ENCODE measurements at regions not wholly inside any gene's neighbourhood (a gene's known extent, or its start where the extent isn't known, plus 50 kb on each side); places are given as distances from the start of the nearest gene placed in this dataset.

DNA sequence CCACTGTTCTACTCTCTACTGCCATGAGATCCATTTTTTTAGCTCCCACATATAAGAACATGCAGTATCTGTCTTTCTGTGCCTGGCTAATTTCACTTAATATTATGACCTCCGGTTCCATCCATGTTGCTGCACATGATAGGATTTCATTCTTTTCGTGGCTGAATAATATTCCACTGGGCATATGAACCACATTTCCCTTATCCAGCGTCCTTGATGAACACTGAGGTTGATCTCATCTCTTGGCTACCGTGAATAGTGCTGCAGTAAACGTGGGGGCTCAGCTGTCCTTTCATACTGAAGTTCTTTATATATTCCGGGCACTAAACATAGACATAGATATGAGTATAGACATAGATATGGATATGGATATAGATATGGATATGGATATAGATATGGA is 109.3 kb upstream of the TNRC6C start:
- DNase-seq, result no peak

DNA sequence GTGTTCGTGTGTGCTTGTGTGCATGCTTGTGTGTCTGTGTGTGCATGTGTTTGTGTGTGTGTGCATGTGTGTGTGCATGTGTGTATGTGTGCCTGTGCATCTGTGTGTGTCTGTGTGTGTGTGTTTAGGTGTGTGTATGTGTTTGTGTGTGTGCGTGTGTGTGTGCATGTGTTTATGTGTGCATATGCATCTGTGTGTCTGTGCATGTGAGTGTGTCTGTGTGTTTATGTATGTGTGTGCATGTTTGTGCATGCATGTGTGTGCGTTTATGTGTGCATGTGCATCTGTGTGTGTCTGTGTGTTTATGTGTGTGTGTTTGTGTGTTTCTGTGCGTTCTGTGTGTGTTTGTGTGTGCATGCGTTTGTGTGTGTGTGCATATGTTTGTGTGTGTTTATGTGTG is 106.6 kb upstream of the TNRC6C start:
- DNase-seq, result no peak

DNA sequence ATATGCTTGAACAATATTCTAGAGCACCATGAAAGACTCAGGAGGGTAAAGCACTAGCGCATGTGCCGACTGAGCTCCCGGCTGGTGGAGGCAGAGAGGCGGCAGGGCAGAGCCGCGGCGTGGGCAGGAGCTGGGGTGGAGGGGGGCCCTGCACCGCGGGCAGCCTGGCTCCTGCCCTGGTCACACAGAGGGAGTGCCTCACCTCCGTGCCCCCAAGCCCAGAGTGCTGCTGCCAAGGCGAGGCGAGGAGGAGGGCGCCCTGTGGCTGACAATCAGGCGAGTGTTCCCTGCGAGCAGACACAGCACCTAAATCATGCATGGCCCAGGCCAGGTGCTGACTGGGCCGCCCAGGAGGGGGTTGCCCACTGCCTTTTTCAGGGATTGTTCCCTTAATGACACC is 105.8 kb upstream of the TNRC6C start:
- DNase-seq, result no peak

DNA sequence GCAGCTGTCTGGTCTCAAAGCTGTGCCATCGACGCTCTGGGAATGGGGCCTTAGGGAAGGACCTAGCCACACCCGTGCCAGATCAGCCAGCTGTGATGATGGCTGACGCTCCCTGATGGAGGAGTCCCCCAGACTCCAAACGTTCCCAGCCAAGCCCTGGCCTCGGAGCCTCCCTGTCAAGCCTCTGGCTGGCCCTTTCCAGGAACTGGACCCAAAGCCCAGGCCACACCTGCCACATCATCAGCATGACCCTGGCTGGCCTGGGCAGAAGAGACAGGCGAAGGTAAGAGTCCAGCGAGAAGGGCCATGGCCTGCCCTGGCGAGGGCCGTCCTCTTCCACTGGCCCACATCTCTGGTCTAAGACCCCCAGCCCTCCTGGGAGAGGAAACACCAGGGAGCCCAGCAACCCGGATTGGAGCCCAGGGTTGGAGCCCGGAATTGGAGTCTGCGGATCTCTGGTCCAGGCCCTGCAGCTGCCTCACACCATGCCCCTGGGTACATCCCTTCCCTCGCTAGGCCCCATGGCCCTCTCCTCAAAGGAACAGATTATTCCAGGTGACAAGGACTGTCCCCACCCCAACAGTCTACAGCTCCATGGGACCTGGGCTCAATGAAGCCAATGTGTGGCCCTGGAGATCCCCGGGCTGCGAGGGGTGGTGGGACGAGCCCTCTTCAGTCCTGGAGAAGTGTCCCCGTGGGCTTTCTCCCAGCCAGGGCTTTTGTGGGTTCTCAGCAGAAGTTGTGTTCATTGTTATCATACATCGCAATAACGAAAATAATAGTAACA is 105.1 kb upstream of the TNRC6C start:
- no peak for DNase-seq

DNA sequence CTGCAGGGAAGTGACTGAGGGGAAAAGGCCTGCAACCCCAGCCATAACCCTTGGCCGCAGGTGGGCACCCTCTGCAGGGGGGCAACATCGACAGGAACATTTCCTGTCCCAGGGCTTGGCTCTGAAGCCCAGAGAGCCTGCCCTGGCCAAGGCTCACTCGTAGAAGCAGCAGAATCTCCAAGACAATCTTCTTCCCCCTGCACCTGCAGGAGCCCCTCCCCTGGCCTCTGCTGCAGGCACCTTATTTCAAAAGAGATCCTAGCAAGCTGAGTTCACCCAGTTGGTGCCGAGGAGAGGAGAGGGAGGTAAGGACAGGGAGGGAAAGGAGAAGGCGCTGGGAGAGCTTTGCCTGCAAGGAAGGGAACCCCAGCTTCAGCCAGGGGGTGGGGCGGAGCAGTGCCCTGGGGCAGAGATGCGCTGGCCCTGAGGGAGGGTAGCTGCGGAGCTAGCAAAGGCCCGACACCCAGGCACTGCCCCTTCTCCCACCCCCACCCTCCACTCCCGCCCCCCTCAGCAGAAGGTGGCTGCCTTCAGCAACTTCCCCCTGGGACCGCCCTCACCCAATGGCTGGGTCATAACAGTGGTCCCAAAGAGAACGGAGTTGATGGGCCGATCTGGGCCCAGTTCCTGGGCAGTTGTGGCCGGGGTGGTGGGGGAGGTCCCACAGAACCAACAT is 104.3 kb upstream of the TNRC6C start:
- no peak for DNase-seq

DNA sequence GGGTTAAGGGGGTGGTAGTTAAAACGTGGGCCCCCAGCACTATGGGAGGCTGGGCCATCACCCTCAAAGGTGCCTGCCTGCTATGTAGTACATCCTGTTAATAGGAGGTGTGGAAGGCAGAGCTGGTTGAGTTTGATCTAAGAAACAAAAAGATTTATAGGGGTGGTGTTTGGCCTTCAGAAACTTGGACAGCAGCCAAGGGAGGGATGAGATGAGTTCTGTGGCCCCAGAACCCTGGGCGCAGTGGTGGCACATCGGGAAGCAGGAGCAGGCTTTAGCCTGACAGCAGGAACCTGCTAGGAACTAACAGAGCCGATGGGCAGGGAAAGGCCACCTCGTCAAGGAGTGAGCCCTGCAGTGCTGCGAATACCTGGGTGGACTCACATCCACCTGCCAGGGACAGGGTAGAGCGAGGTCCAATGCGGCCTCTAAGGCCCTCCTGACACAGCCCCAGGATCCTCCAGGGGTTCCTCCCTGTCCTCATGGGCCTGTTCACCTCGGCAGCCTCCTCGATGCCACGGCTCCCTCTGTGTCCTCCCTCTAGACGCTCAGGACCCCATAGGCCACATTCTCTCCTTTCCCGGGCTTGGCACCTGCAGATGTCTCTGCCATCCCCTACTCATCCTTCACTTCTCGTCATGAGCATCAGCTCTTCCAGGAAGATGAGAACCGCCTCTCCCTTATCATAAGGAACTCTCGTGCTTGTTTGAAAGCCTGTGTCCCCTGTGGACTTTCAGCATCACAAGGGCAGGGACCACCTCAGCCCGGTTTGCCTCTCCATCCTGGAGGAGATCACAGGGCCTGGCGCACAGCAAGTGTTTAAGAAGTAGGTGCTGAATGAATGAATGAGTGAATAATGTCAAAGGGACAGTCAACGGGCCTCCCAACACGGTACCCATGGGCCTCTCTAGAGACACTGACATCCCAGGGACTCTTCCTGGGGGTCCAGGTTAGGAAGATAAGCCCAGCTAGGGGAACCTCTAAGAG is 103.5 kb upstream of the TNRC6C start:
- DNase-seq, result no peak

DNA sequence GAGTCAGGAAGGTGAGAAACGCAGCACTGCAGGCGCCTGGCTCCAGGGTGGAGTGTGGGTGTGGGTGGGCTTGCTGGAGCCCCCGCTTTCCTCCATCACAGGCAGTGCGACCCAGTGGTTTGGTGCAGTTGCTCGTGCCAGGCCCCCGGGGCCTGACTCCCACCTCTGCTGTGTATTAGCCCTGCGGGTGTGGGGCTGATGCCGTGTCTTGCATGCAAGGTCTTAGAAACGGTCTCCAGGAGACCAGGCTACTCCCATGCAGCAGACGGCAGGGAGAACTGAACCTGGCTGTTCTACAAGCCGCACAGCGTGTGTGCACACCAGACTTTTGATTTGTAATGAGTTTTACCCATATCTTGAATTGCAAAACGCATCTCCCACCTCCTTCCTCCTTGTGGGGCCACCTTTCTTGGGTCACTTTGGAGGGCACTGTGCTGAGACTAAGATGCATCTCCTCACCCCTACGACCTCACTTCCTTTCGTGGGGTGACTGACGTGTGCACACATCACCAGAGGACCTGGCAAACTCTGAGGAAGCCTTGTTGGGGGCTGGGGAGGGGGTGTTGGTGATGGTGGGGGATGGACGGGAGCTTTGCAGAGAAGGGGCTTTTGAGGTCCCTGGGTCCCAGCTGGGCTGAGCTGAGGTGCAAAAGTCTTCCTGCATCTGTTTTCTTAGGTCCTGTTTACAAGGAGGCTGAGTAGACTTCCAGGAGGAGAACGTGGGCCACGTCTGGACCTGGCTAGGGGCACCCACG is 101.8 kb upstream of the TNRC6C start:
- no peak for DNase-seq

DNA sequence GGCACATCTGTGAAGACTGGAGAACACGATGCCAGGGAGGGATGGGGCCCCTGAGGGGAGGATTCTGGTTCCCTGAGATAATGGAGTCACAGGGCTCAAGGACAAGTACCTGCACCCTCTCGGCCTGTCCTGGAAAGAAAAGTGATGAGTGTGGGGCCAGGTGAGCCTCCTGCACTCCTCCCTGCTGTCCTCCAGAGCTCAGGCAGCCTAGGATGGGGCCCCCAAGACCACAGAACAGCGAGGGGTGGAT is 101.3 kb upstream of the TNRC6C start:
- DNase-seq, result no peak

DNA sequence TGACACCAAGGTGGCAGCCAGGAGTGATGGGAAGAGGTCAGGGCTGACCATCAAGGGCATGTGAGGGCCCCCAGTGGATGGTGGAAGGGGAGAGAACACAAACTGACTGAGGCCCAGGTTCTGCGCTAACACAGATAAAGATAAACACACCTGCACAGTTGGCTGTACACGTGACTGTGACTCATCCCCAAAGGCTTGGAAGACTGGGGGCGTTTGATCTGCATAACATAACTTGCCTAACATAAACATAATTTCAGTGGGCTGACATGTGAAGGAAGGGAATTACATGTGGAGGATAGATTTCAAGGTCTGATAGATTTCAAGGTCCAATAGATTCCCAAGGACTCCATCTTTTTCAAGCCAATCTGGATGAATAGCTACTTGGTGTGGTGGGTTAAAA is 100.9 kb upstream of the TNRC6C start:
- peak; percentile 34 for DNase-seq

DNA sequence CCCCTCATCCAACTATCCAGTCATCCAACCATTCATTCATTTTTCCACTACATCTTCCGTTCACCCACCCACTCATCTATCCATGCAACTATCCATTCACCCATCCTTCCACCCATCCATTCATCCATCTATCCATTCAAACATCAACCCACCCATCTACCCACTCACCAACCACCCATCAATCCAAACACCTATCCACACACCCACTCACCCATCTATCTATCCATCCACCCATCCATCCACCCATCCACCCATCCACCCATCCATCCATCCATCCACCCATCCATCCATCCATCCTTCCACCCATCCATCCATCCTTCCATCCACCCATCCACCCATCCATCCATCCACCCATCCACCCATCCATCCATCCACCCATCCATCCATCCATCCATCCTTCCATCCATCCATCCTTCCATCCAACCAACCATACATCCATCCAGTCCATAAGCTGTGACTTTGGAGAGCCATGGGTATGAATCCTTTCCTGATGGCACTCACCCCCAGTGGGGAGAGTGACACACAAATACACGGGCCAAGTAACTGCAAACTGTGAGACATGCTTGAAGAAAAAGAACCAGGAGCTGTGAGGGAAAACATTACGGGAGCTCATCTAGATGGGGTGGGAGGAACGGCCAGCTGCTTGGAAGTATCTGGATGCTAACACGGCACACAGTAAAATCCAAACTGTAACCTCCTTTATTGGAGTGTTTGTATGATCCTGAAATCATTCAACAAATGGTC is 100.0 kb upstream of the TNRC6C start:
- DNase-seq, result no peak

DNA sequence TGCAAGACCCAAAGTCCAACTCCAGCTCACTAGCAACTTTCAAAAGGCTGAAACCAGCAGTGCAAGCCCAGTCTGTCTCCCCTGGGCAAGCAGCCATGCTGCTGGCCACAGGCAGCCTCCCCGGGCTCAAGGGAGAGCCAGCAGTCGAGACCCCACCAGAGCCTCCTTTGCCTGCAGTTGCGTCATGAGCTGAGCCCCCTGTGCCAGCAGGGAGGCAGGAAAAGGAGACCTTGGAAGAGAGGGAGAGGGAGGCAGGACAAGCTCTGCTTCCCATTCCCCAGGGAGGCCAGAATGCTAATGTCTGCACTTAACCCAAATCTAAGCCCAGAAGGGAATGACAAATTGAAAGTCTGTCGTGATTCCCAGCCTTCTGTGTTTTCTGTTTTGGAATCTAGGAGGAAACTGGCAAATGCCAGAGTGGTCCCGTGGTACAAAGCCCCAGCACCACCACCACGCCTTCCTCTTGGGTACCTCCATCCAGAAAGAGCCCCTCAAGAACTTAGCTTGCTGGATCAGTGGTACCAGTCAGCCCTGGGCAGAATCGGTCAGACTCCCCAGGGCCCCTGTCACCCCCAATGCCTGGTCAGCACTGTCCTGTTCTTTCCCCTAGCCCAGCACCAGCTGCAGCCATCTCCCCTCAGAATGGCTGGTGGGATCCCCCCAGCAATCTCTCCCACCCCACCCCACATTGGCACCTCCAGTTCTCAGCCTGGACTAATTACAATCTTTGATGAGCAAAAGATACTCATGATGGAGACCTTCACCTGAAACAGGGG is 99.3 kb upstream of the TNRC6C start:
- no peak for DNase-seq

DNA sequence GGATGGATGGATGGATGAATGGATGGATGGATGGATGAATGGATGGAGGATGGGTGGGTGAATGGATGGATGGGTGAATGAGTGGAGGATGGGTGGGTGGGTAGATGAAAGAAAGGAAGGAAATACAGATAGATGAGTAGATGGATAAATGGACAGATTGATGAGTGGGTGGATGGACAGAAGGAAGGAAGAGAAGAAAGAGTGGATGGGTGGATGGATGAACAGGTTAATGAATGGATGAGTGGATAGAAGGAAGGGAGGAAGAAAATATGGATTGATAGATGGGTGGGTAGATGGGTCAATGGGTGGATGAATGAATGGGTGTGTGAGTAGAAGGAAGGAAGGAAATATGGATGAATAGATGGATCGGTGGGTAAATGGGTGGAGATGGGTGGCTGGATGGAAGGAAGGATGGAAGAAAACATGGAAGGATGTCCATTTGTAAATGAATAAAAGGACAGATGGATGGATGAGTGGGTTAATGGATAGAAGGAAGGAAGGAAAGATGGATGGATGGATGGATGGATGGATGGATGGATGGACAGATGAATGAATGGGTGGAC is 97.3 kb upstream of the TNRC6C start:
- DNase-seq, result no peak

DNA sequence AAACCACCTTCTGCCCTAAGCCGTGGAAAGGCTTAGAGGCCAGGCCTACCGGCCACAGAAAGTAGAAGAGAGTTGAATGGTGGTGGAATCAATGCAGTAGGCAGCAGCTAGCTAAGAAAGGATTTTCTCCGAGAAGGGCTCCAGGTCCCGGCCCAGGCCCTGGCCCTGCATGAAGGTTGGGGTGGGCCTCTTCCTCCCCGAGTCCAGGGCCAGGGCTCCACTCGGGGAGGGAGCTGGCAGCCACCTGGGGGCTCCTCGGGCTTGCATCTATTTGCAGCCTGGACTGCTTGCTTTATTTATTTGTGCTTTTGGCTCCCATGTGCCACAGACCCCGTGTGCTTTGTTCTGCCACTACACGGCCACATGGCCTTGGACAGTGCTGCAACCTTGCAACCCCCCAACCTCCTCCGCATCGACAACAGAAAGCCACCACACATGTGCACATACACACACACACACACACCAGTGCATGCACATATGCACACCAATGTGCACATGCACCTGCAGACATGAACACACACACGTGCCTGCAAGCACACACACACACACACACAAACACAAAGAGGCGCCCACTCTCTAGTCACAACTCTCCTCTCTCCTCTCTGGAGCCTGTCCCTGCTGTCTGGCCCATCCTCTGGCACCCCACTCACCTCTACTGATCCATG is 96.4 kb upstream of the TNRC6C start:
- no peak for DNase-seq

DNA sequence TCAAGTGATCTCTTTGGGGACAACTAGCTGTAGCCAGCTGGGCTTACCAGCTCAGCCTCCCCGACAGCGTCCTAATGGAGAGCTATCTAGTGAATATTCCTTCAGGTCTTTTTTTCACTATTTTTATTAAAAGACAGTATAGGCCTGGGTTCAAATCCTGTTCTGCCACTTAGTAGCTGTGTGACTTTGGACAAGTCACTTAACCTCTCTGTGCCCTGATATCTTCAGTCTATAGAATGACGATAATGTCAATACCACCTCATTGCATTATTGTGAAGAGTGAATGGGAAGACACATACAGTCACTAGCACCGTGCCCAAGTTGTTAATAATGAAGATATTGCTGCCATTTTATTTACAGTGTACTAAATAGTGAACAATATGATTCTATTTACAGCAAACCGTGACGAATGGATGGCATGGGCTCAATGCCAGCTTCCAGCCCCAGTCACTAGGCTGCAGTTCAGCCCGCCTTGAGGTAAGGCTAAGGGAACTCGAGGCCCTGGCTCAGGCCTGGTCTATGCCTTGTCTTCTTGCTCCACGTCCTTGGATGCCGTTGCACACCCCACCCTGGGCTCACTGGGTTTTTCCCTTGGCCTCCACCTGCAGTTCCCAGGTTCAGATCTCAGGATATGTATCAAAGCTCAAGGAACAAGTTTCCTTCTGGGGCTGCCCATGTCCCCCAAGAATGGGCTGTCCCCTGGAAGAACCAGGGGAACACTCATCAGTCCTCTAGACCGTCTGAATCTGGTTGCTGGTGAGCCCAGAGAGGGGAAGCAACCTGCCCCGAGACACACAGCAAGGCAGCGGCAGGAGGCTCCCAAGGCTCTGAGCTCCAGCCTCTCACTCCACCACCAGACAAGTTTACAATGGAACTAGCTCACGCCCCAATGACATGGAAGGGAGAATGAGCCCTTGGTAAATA is 95.4 kb upstream of the TNRC6C start:
- no peak for DNase-seq

DNA sequence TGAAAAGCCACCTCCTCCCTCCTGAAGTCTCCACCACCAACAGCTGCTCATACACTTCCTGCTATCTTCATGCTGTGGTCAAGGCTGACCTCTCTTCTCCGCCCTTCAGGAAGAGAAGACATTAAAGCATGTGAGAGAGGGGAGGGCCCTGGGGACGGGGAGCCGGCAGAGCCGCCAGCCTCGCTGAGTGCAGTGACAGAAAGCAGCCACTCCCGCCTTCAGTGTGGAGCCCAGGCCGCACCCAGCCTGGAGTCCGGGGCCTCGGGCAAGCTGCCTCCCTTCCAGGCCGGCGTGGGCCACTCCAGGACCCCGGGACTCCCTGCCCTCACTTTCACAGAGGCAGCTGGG is 94.7 kb upstream of the TNRC6C start:
- DNase-seq, result no peak

DNA sequence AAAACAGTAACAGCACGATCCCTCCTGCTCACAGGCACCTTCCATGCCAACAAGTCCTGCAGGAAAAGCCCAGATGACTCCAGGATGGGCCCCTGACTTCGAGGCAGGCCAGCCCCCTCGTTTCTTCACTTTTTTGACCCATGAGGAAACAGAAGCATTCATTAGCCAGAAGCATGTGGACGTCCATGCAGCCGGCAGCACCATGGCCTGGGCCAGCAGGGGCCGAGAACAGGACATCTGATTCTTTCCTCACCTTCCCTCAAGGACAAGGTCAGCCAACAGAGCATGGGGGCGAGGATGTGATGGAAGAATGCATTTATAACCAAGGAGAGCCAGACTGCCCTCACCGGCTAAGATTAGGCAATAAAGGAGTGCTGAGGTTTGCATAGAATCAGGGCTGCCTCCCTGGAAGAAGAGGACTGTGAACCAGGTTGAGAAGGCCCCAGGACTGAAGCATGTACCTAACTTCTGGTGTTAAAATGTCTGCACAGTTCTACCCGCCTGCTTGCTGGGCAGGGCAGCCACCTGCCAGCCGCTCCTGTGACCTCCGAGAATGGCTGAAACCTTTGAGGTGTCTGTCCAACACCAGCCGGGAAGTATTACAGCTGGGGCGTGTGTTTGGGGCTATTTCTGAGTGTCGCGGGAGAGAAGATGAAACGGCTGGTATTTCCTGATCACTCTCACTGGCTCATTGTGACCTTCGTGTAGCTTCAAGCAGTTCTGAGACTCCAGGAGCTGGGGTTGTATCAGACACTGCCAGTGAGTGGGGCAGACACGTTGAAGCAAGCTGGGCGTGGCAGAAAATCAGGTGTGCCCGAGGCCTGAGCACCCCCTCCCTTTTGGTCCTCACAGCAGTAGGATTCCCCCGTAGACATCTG is 94.0 kb upstream of the TNRC6C start:
- DNase-seq, result no peak

DNA sequence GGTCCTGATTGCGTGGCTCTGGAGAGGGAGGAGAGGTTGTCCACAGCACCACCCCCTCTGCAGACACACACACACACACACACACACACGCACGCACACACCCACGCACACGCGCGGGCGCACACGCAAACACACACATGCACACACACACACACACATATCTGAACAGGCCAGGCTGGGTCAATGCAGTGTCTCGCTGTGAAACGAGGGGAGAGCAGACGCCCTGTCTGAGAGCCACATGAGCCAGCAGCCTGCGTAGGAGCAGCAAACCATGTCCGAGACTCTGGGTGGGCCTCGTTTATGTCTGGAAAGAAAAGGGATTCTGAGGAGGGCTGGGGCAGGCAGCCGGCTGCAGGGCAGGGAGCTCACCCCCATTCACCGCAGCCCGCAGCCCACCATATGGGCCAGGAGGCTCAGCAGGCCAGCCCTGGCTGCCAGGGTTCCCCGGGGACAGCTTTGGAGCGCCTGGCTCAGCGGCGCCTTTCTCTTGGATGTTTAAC is 93.3 kb upstream of the TNRC6C start:
- DNase-seq, result no peak

DNA sequence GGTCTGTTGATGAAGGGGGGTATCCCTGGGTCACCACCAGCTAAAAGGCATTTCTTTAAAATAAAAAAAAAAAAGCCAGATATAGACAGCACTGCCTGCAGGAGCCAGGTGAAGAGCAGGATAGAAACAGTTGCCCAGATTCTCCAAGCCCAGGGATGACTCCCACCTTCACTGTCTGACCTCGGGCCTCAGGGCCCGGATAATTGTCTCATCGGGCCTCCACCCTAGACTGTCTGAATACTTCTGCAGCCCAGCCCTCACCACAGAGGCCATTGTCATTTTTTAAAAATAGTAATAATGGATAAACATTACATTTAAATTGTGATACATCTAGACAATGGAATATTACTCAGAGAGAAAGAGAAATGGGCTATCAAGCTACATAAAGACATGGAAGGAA is 92.8 kb upstream of the TNRC6C start:
- no peak for DNase-seq

All from stimulated activated CD4-positive, alpha-beta T cell treated with anti-CD3 and anti-CD28 coated beads, Interleukin-4, amount 100 ng/mL, for 1 hour (primary cell).